ENCODE measurements at regions not wholly inside any gene's neighbourhood (a gene's known extent, or its start where the extent isn't known, plus 50 kb on each side); places are given as distances from the start of the nearest gene placed in this dataset.

DNA sequence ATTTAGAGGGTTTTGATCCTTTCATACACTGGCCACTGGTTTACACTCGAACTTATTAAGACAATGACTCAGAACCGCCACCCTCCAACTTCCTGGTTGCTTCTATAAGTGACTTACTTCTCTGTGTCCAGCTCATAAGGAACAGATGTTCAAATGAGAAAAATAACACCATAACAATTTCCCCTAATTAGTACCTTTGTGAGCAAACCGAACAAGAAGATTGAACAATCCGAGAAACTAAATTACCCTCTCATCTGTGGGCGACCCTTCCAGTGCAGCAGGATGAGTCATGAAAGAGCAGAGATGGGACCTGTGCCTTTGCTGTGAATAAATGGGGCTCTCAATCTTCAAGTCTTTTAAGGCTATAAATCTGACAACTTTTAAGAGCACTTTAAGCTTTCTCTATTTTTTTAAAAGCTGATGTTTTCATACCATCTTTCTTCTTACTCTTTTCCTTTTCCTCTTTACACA lies 146.8 kb upstream of the RASSF8 start:
- TF ChIP-seq, protein P1, sequence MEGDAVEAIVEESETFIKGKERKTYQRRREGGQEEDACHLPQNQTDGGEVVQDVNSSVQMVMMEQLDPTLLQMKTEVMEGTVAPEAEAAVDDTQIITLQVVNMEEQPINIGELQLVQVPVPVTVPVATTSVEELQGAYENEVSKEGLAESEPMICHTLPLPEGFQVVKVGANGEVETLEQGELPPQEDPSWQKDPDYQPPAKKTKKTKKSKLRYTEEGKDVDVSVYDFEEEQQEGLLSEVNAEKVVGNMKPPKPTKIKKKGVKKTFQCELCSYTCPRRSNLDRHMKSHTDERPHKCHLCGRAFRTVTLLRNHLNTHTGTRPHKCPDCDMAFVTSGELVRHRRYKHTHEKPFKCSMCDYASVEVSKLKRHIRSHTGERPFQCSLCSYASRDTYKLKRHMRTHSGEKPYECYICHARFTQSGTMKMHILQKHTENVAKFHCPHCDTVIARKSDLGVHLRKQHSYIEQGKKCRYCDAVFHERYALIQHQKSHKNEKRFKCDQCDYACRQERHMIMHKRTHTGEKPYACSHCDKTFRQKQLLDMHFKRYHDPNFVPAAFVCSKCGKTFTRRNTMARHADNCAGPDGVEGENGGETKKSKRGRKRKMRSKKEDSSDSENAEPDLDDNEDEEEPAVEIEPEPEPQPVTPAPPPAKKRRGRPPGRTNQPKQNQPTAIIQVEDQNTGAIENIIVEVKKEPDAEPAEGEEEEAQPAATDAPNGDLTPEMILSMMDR (IDR thresholded peaks at IDR 0.05): no peak
- TF ChIP-seq POLR2A (IDR thresholded peaks at IDR 0.05): no peak
